ENCODE measurements at regions not wholly inside any gene's neighbourhood (a gene's known extent, or its start where the extent isn't known, plus 50 kb on each side); places are given as distances from the start of the nearest gene placed in this dataset.

GRCh38 chr17:79311373-79311772, 236.7 kb downstream of the ENGASE start:
- no peaks in the 10 kb centered on the region for H3F3A ChIP-seq (ENCODE audit: low read depth)
- H3K9me3 ChIP-seq (ENCODE audit: insufficient read depth, low read depth, low read length) = no peaks in the 10 kb centered on the region
- H3K9ac ChIP-seq (ENCODE audit: low read depth, low read length, poor library complexity, severe bottlenecking) = no peak overlapping the region
- H4K20me1 ChIP-seq (ENCODE audit: insufficient read depth, low read length, poor library complexity, severe bottlenecking) = no peaks in the 10 kb centered on the region
- no peaks in the 10 kb centered on the region for H3K79me2 ChIP-seq (ENCODE audit: insufficient read depth, low read length)
- no peak overlapping the region for H3K4me3 ChIP-seq (ENCODE audit: low read length, poor library complexity, severe bottlenecking)
- TF ChIP-seq CTCF (conservative IDR thresholded peaks at IDR 0.05; ENCODE audit: low read length) = no peak
- TF ChIP-seq EZH2phosphoT487 (IDR thresholded peaks at IDR 0.05; ENCODE audit: borderline replicate concordance) = no peak
- no peak overlapping the region for H3K4me2 ChIP-seq (ENCODE audit: low read depth, low read length, poor library complexity, severe bottlenecking)
- no peaks in the 10 kb centered on the region for H3K36me3 ChIP-seq (ENCODE audit: insufficient read depth, low read length)
- H3K27me3 ChIP-seq (ENCODE audit: insufficient read depth, low read length, poor library complexity, severe bottlenecking) = no peaks in the 10 kb centered on the region
- no peaks in the 10 kb centered on the region for H3K4me1 ChIP-seq (ENCODE audit: insufficient read depth, low read length, poor library complexity, severe bottlenecking)
- no peak overlapping the region for H2AFZ ChIP-seq (ENCODE audit: low read length)
- H3K9me2 ChIP-seq (replicated peaks; ENCODE audit: low read depth, low read length) = no peaks in the 10 kb centered on the region

GRCh38 chr17:79306424-79307318, 232.0 kb downstream of the ENGASE start:
- H3K9me3 ChIP-seq (ENCODE audit: insufficient read depth, low read depth, low read length) = no peaks in the 10 kb centered on the region
- H4K20me1 ChIP-seq (ENCODE audit: insufficient read depth, low read length, poor library complexity, severe bottlenecking) = no peaks in the 10 kb centered on the region
- no peaks in the 10 kb centered on the region for H3K79me2 ChIP-seq (ENCODE audit: insufficient read depth, low read length)
- no peaks in the 10 kb centered on the region for H3K27me3 ChIP-seq (ENCODE audit: insufficient read depth, low read length, poor library complexity, severe bottlenecking)
- no peak overlapping the region for H3K4me3 ChIP-seq (ENCODE audit: low read length, poor library complexity, severe bottlenecking)
- no peak overlapping the region for H2AFZ ChIP-seq (ENCODE audit: low read length)
- no peak overlapping the region for H3K4me2 ChIP-seq (ENCODE audit: low read depth, low read length, poor library complexity, severe bottlenecking)
- no peaks in the 10 kb centered on the region for H3K4me1 ChIP-seq (ENCODE audit: insufficient read depth, low read length, poor library complexity, severe bottlenecking)
- no peaks in the 10 kb centered on the region for H3K36me3 ChIP-seq (ENCODE audit: insufficient read depth, low read length)
- H3K9me2 ChIP-seq (replicated peaks; ENCODE audit: low read depth, low read length) = no peaks in the 10 kb centered on the region
- no peaks in the 10 kb centered on the region for H3F3A ChIP-seq (ENCODE audit: low read depth)
- H3K9ac ChIP-seq (ENCODE audit: low read depth, low read length, poor library complexity, severe bottlenecking) = no peak overlapping the region
- TF ChIP-seq CTCF (conservative IDR thresholded peaks at IDR 0.05; ENCODE audit: low read length) (no peak), EZH2phosphoT487 (IDR thresholded peaks at IDR 0.05; ENCODE audit: borderline replicate concordance) (no peak)

- H4K20me1 ChIP-seq (ENCODE audit: insufficient read depth, low read length, poor library complexity, severe bottlenecking) = no peaks in the 10 kb centered on the region
- H3K9me3 ChIP-seq (ENCODE audit: insufficient read depth, low read depth, low read length) = no peaks in the 10 kb centered on the region
- TF ChIP-seq EZH2phosphoT487 (IDR thresholded peaks at IDR 0.05; ENCODE audit: borderline replicate concordance) (no peak), CTCF (conservative IDR thresholded peaks at IDR 0.05; ENCODE audit: low read length) (no peak)
- H3K4me1 ChIP-seq (ENCODE audit: insufficient read depth, low read length, poor library complexity, severe bottlenecking) = no peaks in the 10 kb centered on the region
- H3K4me2 ChIP-seq (ENCODE audit: low read depth, low read length, poor library complexity, severe bottlenecking) = no peak overlapping the region
- H3K79me2 ChIP-seq (ENCODE audit: insufficient read depth, low read length) = no peaks in the 10 kb centered on the region
- no peak overlapping the region for H3K4me3 ChIP-seq (ENCODE audit: low read length, poor library complexity, severe bottlenecking)
- no peaks in the 10 kb centered on the region for H3K9me2 ChIP-seq (replicated peaks; ENCODE audit: low read depth, low read length)
- H3K9ac ChIP-seq (ENCODE audit: low read depth, low read length, poor library complexity, severe bottlenecking) = no peak overlapping the region
- no peak overlapping the region for H2AFZ ChIP-seq (ENCODE audit: low read length)
- H3K27me3 ChIP-seq (ENCODE audit: insufficient read depth, low read length, poor library complexity, severe bottlenecking) = no peaks in the 10 kb centered on the region
- H3K36me3 ChIP-seq (ENCODE audit: insufficient read depth, low read length) = no peaks in the 10 kb centered on the region
- H3F3A ChIP-seq (ENCODE audit: low read depth) = no peaks in the 10 kb centered on the region
Observed at GRCh38 chr17:79305768-79306423, 231.3 kb downstream of the ENGASE start.
